ENCODE measurements at regions not wholly inside any gene's neighbourhood (a gene's known extent, or its start where the extent isn't known, plus 50 kb on each side); places are given as distances from the start of the nearest gene placed in this dataset.
"Not testable (repeated sequence)": the region's sequence is repeated elsewhere in the genome, so short reads cannot be mapped to it uniquely, and the experiment has no call there.

- H3K4me3 Mint-ChIP-seq, result no peak overlapping the region
- H3K27me3 Mint-ChIP-seq (ENCODE audit: low read depth), result peaks cover 9% of the 10 kb centered on the region
- peaks cover 5% of the 10 kb centered on the region for H3K9me3 Mint-ChIP-seq
- H3K4me1 Mint-ChIP-seq (ENCODE audit: low read depth), result no peaks in the 10 kb centered on the region
- DNase-seq, result no peak
- ATAC-seq, result no peak
- no peaks in the 10 kb centered on the region for H3K36me3 Mint-ChIP-seq (ENCODE audit: insufficient read depth)
Observed at GRCh38 chr1:214715126-214715525, 112.1 kb downstream of the CENPF start.

- ATAC-seq (no peak), DNase-seq (no peak)
- H3K36me3 Mint-ChIP-seq (ENCODE audit: insufficient read depth), result no peaks in the 10 kb centered on the region
- peaks cover 9% of the 10 kb centered on the region for H3K27me3 Mint-ChIP-seq (ENCODE audit: low read depth)
- H3K9me3 Mint-ChIP-seq, result peaks cover 5% of the 10 kb centered on the region
- H3K4me3 Mint-ChIP-seq, result no peak overlapping the region
- H3K4me1 Mint-ChIP-seq (ENCODE audit: low read depth), result no peaks in the 10 kb centered on the region
Observed at GRCh38 chr1:214717351-214717750, 114.4 kb downstream of the CENPF start.

GRCh38 chr1:214718724-214719123 lies 115.7 kb downstream of the CENPF start:
- DNase-seq (no peak), ATAC-seq (no peak)
- no peak overlapping the region for H3K4me3 Mint-ChIP-seq
- peaks cover 9% of the 10 kb centered on the region for H3K9me3 Mint-ChIP-seq
- H3K4me1 Mint-ChIP-seq (ENCODE audit: low read depth), result no peaks in the 10 kb centered on the region
- peaks cover 9% of the 10 kb centered on the region for H3K27me3 Mint-ChIP-seq (ENCODE audit: low read depth)
- H3K36me3 Mint-ChIP-seq (ENCODE audit: insufficient read depth), result no peaks in the 10 kb centered on the region

- H3K36me3 Mint-ChIP-seq (ENCODE audit: insufficient read depth), result no peaks in the 10 kb centered on the region
- H3K9me3 Mint-ChIP-seq, result peaks cover 7% of the 10 kb centered on the region
- H3K27me3 Mint-ChIP-seq (ENCODE audit: low read depth), result peaks cover 6% of the 10 kb centered on the region
- H3K4me3 Mint-ChIP-seq, result no peak overlapping the region
- DNase-seq (no peak), ATAC-seq (no peak)
- no peaks in the 10 kb centered on the region for H3K4me1 Mint-ChIP-seq (ENCODE audit: low read depth)
Observed at GRCh38 chr1:214719207-214719606, 116.2 kb downstream of the CENPF start.

- Mint-ChIP-seq H3K36me3 (ENCODE audit: insufficient read depth) (no peaks in the 10 kb centered on the region), H3K27me3 (ENCODE audit: low read depth) (no peaks in the 10 kb centered on the region), H3K4me1 (ENCODE audit: low read depth) (no peaks in the 10 kb centered on the region), H3K9me3 (peaks cover 4% of the 10 kb centered on the region), H3K4me3 (no peak overlapping the region)
- DNase-seq, result no peak
- no peak for ATAC-seq
Observed at GRCh38 chr1:214720561-214720960, 117.6 kb downstream of the CENPF start.

GRCh38 chr1:214727274-214727673 lies 124.3 kb downstream of the CENPF start:
- H3K4me3 Mint-ChIP-seq, result no peak overlapping the region
- H3K36me3 Mint-ChIP-seq (ENCODE audit: insufficient read depth), result no peaks in the 10 kb centered on the region
- DNase-seq (no peak), ATAC-seq (no peak)
- H3K4me1 Mint-ChIP-seq (ENCODE audit: low read depth), result no peaks in the 10 kb centered on the region
- no peaks in the 10 kb centered on the region for H3K27me3 Mint-ChIP-seq (ENCODE audit: low read depth)
- peaks cover 4% of the 10 kb centered on the region for H3K9me3 Mint-ChIP-seq

GRCh38 chr1:214739621-214740238 lies 136.7 kb downstream of the CENPF start:
- Mint-ChIP-seq H3K27me3 (ENCODE audit: low read depth) (peaks cover 2% of the 10 kb centered on the region), H3K9me3 (peaks cover 3% of the 10 kb centered on the region), H3K36me3 (ENCODE audit: insufficient read depth) (peaks cover 3% of the 10 kb centered on the region), H3K4me1 (ENCODE audit: low read depth) (peaks cover 4% of the 10 kb centered on the region), H3K4me3 (no peak overlapping the region)
- ATAC-seq (no peak), DNase-seq (no peak)

- Mint-ChIP-seq H3K27me3 (ENCODE audit: low read depth) (peaks cover 2% of the 10 kb centered on the region), H3K36me3 (ENCODE audit: insufficient read depth) (peaks cover 3% of the 10 kb centered on the region), H3K4me3 (no peak overlapping the region), H3K4me1 (ENCODE audit: low read depth) (peaks cover 2% of the 10 kb centered on the region), H3K9me3 (peaks cover 3% of the 10 kb centered on the region)
- DNase-seq, result no peak
- no peak for ATAC-seq
Observed at GRCh38 chr1:214740471-214740870, 137.5 kb downstream of the CENPF start.

- H3K4me1 Mint-ChIP-seq (ENCODE audit: low read depth), result no peaks in the 10 kb centered on the region
- peaks cover 2% of the 10 kb centered on the region for H3K27me3 Mint-ChIP-seq (ENCODE audit: low read depth)
- no peak for ATAC-seq
- peaks cover 3% of the 10 kb centered on the region for H3K36me3 Mint-ChIP-seq (ENCODE audit: insufficient read depth)
- no peak for DNase-seq
- H3K9me3 Mint-ChIP-seq, result peaks cover 3% of the 10 kb centered on the region
- no peak overlapping the region for H3K4me3 Mint-ChIP-seq
Observed at GRCh38 chr1:214747050-214747635, 144.1 kb downstream of the CENPF start.

GRCh38 chr1:214753236-214753852 lies 150.3 kb downstream of the CENPF start:
- ATAC-seq (no peak), DNase-seq (no peak)
- Mint-ChIP-seq H3K9me3 (peaks cover 9% of the 10 kb centered on the region), H3K4me3 (no peak overlapping the region), H3K36me3 (ENCODE audit: insufficient read depth) (no peaks in the 10 kb centered on the region), H3K4me1 (ENCODE audit: low read depth) (peaks cover 2% of the 10 kb centered on the region), H3K27me3 (ENCODE audit: low read depth) (no peaks in the 10 kb centered on the region)

- peaks cover 2% of the 10 kb centered on the region for H3K36me3 Mint-ChIP-seq (ENCODE audit: insufficient read depth)
- ATAC-seq, result no peak
- no peak overlapping the region for H3K4me3 Mint-ChIP-seq
- H3K27me3 Mint-ChIP-seq (ENCODE audit: low read depth), result no peaks in the 10 kb centered on the region
- peaks cover 2% of the 10 kb centered on the region for H3K4me1 Mint-ChIP-seq (ENCODE audit: low read depth)
- no peak for DNase-seq
- peaks cover 45% of the 10 kb centered on the region for H3K9me3 Mint-ChIP-seq
Observed at GRCh38 chr1:214761030-214761429, 158.0 kb downstream of the CENPF start.

GRCh38 chr1:214762902-214763301 lies 159.9 kb downstream of the CENPF start:
- Mint-ChIP-seq H3K36me3 (ENCODE audit: insufficient read depth) (peaks cover 2% of the 10 kb centered on the region), H3K9me3 (peaks cover 36% of the 10 kb centered on the region), H3K4me1 (ENCODE audit: low read depth) (no peaks in the 10 kb centered on the region), H3K4me3 (no peak overlapping the region), H3K27me3 (ENCODE audit: low read depth) (no peaks in the 10 kb centered on the region)
- no peak for DNase-seq
- no peak for ATAC-seq

- DNase-seq (no peak), ATAC-seq (no peak)
- peaks cover 38% of the 10 kb centered on the region for H3K9me3 Mint-ChIP-seq
- H3K4me1 Mint-ChIP-seq (ENCODE audit: low read depth), result no peaks in the 10 kb centered on the region
- H3K27me3 Mint-ChIP-seq (ENCODE audit: low read depth), result peaks cover 6% of the 10 kb centered on the region
- H3K4me3 Mint-ChIP-seq, result no peak overlapping the region
- H3K36me3 Mint-ChIP-seq (ENCODE audit: insufficient read depth), result peaks cover 2% of the 10 kb centered on the region
Observed at GRCh38 chr1:214764502-214764901, 161.5 kb downstream of the CENPF start.

GRCh38 chr1:214767221-214767620 lies 164.2 kb downstream of the CENPF start:
- Mint-ChIP-seq H3K9me3 (peaks cover 30% of the 10 kb centered on the region), H3K36me3 (ENCODE audit: insufficient read depth) (peaks cover 2% of the 10 kb centered on the region), H3K27me3 (ENCODE audit: low read depth) (peaks cover 7% of the 10 kb centered on the region), H3K4me3 (no peak overlapping the region), H3K4me1 (ENCODE audit: low read depth) (no peaks in the 10 kb centered on the region)
- DNase-seq (no peak), ATAC-seq (no peak)

- not testable (repeated sequence) for H3K36me3 Mint-ChIP-seq (ENCODE audit: insufficient read depth); H3K4me3 Mint-ChIP-seq; ATAC-seq; H3K27me3 Mint-ChIP-seq (ENCODE audit: low read depth); DNase-seq; H3K4me1 Mint-ChIP-seq (ENCODE audit: low read depth)
- H3K9me3 Mint-ChIP-seq, result peaks cover 11% of the 10 kb centered on the region
Observed at GRCh38 chr1:214769666-214770065, 166.7 kb downstream of the CENPF start.
